DND-41 (cell line): ENCODE measurements at regions not wholly inside any gene's neighbourhood (a gene's known extent, or its start where the extent isn't known, plus 50 kb on each side); places are given as distances from the start of the nearest gene placed in this dataset.

Experiments
- EZH2 ChIP-seq: IDR thresholded peaks from 3 replicates; pipeline ENCODE4 v1.6.1; 2012; ENCODE audit warnings: borderline replicate concordance, low read depth, mild to moderate bottlenecking, moderate library complexity, low read length, inconsistent platforms; ENCODE audit not compliant: severe bottlenecking
- TF ChIP-seq, protein P1 (sequence below): IDR thresholded peaks from 2 replicates; pipeline ENCODE4 v1.5.1; 2012; ENCODE audit warnings: borderline replicate concordance, low read length, moderate library complexity, mild to moderate bottlenecking; ENCODE audit not compliant: poor library complexity, severe bottlenecking; ENCODE audit errors: extremely low read depth

DNA sequence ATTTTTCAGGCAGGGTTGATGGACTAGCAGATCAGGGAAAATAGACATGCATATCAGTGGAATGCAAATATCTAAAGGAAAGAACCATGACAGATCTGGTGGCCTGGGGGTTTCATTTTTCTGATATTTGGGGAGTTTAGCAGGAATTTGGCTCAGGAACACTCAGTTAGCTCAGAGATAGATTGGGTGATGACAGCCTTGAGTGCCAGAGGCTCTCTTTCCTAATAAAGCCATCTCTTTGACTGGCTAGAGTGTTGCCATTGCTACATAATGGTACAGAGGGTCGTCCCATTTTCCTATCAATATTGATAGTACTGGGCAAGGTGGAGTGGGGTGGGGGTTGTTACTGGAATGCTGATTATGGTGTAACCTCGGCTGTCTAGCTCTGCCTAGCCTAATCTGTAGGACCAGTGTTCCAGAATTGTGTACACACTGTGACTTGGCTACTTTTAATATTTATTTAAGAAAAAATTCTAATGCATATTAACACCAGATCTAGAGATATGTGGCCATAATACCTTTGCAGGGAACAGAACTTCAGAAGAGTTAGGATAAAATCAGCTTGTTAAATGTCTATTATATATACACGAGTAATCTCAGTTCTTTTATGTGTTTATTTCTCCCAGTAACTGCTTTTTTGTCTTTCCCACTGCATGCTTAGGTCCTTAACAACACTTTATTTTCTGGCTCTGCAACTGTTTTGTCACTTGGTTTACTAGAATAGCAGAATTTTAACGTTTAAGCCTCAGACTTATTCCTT is 145.0 kb upstream of the SPOCK3 start:
- TF ChIP-seq, protein P1, sequence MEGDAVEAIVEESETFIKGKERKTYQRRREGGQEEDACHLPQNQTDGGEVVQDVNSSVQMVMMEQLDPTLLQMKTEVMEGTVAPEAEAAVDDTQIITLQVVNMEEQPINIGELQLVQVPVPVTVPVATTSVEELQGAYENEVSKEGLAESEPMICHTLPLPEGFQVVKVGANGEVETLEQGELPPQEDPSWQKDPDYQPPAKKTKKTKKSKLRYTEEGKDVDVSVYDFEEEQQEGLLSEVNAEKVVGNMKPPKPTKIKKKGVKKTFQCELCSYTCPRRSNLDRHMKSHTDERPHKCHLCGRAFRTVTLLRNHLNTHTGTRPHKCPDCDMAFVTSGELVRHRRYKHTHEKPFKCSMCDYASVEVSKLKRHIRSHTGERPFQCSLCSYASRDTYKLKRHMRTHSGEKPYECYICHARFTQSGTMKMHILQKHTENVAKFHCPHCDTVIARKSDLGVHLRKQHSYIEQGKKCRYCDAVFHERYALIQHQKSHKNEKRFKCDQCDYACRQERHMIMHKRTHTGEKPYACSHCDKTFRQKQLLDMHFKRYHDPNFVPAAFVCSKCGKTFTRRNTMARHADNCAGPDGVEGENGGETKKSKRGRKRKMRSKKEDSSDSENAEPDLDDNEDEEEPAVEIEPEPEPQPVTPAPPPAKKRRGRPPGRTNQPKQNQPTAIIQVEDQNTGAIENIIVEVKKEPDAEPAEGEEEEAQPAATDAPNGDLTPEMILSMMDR = no peak
- TF ChIP-seq EZH2 = no peak
